GM13976 (cell line): ENCODE measurements at regions not wholly inside any gene's neighbourhood (a gene's known extent, or its start where the extent isn't known, plus 50 kb on each side); places are given as distances from the start of the nearest gene placed in this dataset.

ENCODE experiments used
- DNase-seq: peaks from one replicate; pipeline ENCODE4 v3.0.0; 2012; ENCODE audit warnings: low spot score
- in situ Hi-C: fragments of 300-500 bp; cut with MboI; formaldehyde crosslinking; loops from one replicate; pipeline ENCODE4 v1.12.0; 2022; ENCODE audit warnings: low sequenced_read_pairs, mixed read lengths, inconsistent platforms; ENCODE audit not compliant: unreplicated experiment
- TF ChIP-seq, protein P1 (sequence below): IDR thresholded peaks from 2 replicates; pipeline ENCODE4 v1.5.1; 2012; ENCODE audit warnings: borderline replicate concordance, mild to moderate bottlenecking; ENCODE audit not compliant: insufficient read depth; ENCODE audit errors: extremely low read depth, missing control alignments, control extremely low read depth

- in situ Hi-C loops: no loop called here
- no peak for DNase-seq
- TF ChIP-seq, protein P1, sequence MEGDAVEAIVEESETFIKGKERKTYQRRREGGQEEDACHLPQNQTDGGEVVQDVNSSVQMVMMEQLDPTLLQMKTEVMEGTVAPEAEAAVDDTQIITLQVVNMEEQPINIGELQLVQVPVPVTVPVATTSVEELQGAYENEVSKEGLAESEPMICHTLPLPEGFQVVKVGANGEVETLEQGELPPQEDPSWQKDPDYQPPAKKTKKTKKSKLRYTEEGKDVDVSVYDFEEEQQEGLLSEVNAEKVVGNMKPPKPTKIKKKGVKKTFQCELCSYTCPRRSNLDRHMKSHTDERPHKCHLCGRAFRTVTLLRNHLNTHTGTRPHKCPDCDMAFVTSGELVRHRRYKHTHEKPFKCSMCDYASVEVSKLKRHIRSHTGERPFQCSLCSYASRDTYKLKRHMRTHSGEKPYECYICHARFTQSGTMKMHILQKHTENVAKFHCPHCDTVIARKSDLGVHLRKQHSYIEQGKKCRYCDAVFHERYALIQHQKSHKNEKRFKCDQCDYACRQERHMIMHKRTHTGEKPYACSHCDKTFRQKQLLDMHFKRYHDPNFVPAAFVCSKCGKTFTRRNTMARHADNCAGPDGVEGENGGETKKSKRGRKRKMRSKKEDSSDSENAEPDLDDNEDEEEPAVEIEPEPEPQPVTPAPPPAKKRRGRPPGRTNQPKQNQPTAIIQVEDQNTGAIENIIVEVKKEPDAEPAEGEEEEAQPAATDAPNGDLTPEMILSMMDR: no peak
Measured at GRCh38 chr9:7479300-7479699, 320.3 kb downstream of the DMAC1 start.

DNA sequence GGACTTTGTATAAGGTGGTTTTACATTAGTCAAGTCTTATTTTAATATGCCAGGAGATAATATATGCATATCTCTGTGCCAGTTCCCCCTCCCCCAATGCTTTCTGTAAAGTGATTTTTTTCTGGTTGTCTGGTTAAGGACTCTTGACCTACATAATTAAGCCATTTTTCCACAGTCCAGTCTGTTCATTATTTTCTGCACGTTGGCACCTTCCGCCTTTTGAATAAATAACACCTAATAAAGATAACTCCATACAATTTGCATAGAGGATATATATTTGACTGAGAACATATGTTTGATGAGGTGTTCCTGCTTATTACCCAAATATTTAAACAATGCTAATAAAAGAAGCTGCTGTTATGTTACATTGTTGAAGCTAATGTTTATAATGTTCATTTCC, 320.9 kb downstream of the DMAC1 start:
- in situ Hi-C loops: no loop called here
- no peak for DNase-seq

DNA sequence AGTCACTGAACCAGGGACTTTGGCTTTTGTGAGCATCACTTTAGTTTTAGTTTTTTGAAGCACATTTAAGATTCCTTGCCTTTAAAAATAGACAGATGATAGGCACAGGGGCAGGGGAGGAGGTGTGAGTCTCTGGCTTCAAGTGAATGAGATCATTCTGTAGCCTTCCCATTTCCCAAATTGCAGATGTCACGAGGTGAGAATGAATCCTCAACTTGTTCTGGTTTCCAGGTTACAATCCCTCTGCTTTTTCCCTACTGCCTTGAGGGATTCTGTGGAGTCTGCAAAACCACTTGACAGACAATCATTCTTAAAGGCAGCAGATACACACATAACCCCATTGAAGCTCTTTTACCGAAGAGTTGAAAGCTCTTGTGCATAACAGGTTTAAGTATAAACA, 332.4 kb downstream of the DMAC1 start:
- TF ChIP-seq, protein P1: no peak
- in situ Hi-C loops: no loop called here
- no peak for DNase-seq

More for the DNA sequence above, 320.9 kb downstream of the DMAC1 start:
- TF ChIP-seq, protein P1: no peak

DNA sequence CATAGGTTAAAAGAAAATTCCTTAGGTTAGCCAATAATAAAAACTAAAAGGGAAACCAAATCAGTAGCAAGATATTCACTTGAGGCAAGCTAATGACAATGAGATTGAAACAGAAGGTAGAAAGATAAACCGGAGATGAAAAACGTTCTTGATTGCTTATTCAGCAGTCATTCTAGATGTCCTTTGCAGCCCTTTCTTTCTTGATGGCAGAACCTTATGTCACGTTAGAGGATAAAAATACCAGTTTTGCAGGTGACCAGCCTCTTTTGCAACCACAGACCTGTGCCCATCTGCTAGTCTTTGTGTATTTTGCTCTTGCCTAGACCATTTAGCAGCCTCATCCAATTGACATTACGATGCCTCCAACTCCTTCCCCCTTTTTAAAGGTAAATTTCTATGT, 337.8 kb downstream of the DMAC1 start:
- in situ Hi-C loops: no loop called here

DNA sequence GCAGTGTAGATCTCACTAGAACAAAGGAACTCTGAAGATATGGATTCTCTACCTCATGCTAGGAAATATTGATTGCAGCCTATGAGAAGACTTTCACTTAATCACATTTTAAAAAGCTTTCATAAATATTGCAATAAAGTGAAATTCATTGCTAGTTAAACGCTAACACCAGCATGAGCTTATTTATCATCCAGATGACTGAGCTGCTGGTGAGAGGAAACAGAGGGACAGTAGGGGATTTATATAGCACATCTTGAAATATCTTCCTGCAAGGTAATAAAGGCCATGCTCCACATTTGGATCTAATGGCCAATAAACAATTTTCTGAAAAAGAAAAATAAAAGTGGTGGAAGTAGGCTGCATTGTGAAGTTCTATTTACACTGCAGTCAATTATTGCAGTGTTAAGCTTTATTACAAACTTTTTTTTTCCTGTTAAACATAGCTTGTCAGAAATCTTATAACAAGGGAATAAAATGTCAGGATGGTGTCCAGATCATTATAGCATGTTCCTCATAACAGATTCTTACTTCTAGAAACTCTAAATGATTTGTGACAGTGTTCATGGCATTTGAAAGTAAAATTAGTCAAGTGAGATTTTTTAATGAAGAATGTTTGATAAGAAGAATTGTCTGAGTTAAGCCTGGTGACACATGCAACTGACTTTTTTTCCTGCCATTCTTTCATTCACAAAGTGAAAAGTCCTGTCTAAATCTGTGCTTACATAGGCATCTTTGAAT, 342.6 kb downstream of the DMAC1 start:
- no peak for DNase-seq
- TF ChIP-seq, protein P1: no peak
- in situ Hi-C loops: no loop called here

More for the DNA sequence above, 337.8 kb downstream of the DMAC1 start:
- TF ChIP-seq, protein P1: no peak
- no peak for DNase-seq

DNA sequence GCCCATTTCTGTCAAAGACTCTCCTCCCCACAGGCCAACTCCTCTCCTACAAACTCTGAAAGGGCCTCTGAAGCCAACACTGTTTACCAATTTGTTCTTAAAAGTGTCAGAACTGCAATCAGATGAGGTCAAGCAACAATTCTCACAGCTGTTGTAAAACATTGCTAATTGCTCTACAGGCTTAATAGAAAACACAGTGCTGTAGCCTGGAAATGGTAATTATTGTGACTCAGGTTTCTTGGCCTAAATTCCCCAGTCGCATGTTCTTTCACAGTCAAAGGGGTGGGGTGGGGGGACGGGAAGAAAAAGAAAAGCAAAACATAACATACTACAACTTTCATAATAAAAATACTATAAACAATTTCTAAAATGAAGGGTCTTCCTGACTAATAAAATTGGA, 343.2 kb downstream of the DMAC1 start:
- no peak for DNase-seq
- TF ChIP-seq, protein P1: no peak
- in situ Hi-C loops: no loop called here

DNA sequence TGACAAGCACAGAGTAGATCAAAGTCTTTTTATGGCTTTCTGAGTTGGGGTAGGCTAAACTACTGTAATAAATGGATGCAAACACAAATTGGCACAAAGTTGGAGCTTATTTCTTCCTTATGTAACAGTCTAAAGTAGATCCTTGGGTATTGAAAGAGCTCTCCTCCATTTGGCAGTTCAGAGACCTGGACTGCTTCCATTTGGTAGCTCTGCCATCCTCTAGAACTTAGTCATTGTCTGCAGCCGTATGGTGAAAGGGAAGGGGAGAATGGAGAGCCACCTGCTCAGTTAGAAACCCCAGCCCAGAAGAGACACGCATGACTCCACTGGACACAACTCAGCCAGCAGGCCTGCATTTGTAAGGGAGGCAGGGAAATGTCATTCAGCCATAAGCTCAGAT, 345.0 kb downstream of the DMAC1 start:
- TF ChIP-seq, protein P1: no peak
- in situ Hi-C loops: no loop called here
- DNase-seq: no peak
